Sigmoid colon (tissue), 6 donors: ENCODE measurements at regions not wholly inside any gene's neighbourhood (a gene's known extent, or its start where the extent isn't known, plus 50 kb on each side); places are given as distances from the start of the nearest gene placed in this dataset.

Source experiments
- DNase-seq: peaks from one replicate; pipeline ENCODE4 v3.0.0-alpha.2; 2019
- H3K27ac ChIP-seq, 4 donors: fragments of 200-600 bp; sonication (generic); one replicate each; pipeline ENCODE4 v1.5.1; 2016 to 2019; ENCODE audit warnings: mild to moderate bottlenecking in 1 of 4
- H3K27me3 ChIP-seq, 3 donors: fragments of 200-600 bp; sonication (generic); one replicate each; pipeline ENCODE4 v1.5.1; 2019; ENCODE audit warnings: mild to moderate bottlenecking in 1 of 3
- H3K36me3 ChIP-seq, 4 donors: fragments of 200-600 bp; sonication (generic); one replicate each; pipeline ENCODE4 v1.5.1; 2016 to 2019
- H3K4me1 ChIP-seq, 4 donors: fragments of 200-600 bp; sonication (generic); one replicate each; pipeline ENCODE4 v1.5.1; 2017 to 2019
- H3K4me3 ChIP-seq, 4 donors: fragments of 200-600 bp; sonication (generic); one replicate each; pipeline ENCODE4 v1.5.1; 2017 to 2019; ENCODE audit warnings: mild to moderate bottlenecking in 2 of 4, moderate library complexity in 1 of 4
- H3K9me3 ChIP-seq, 4 donors: fragments of 200-600 bp in 3 of 4; sonication (generic) in 3 of 4; one replicate each; pipeline versions ENCODE4 v1.5.1 to v1.6.1; 2013 to 2019
- EP300 ChIP-seq, 4 donors: sonication (generic); formaldehyde crosslinking; IDR thresholded peaks; one replicate each; pipeline ENCODE4 v1.6.1; 2017; ENCODE audit warnings: antibody characterized with exemption in 4 of 4
- POLR2A ChIP-seq, 2 donors: fragments of 450-650 bp; IDR thresholded peaks; one replicate each; pipeline ENCODE4 v1.6.1; 2016; ENCODE audit warnings: antibody characterized with exemption in 2 of 2, mild to moderate bottlenecking in 2 of 2, moderate library complexity in 2 of 2
- POLR2AphosphoS5 ChIP-seq, 4 donors: sonication (generic); formaldehyde crosslinking; IDR thresholded peaks; one replicate each; pipeline ENCODE4 v1.6.1; 2017; ENCODE audit warnings: antibody characterized with exemption in 4 of 4
- WGBS, 2 donors: extraction: QIAGEN DNeasy Blood & Tissue Kit; methylation state at CpG; one replicate each; pipeline ENCODE4 v1.1.7; 2013; 5-methylcytosine and 5-hydroxymethylcytosine counted together
- intact Hi-C: fragments of 100-400 bp; cut with DNase I; formaldehyde crosslinking; loops from one replicate; pipeline ENCODE4 v1.15.1; 2023
- TF ChIP-seq, protein P1 (sequence below), 4 experiments: fragments of 450-650 bp in 3 of 4; fragments of 200-600 bp in 1 of 4; IDR thresholded peaks; one replicate each; pipeline ENCODE4 v1.5.1; 2016 to 2019; ENCODE audit warnings: antibody characterized with exemption in 4 of 4, mild to moderate bottlenecking in 3 of 4, moderate library complexity in 2 of 4
- donor health status: healthy with polysubstance abuse.
- donor health status: healthy.

DNA sequence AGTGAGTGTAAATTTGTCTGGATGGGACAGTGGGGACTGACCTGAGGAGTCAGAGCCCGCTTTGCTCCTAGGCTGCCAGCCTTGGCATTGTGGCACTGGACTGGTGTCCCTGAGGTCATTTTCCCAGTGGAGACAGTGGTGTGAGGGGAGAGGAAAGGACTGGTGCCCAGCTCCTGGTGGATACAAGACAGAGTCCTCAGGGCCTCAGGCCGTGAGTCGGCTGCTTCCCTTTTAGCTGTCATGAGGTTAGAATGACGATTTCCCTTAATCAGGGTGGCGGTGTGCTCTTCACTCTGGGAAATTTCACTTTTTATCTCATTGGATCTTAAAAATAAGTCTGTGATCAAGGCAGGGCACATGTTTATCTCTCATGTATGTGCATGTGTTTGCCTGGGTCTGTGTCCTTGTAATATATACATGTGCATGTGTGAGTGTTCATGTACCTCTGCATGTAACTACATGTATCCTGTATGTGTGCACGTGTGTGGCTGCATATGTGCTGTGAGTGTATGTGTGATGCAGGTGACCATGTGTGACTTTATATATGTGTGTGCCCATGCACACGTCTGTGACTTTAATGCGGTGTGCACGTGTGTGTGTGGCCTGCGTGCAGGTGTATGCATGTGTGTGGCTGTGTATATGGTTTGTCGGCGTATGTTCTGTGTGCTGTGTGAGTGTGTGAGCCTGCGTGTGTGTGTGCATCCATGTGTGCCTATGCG is 55.7 kb downstream of the GLI2 start:
- no peaks in the 10 kb centered on the region for H3K9me3 ChIP-seq
- H3K4me3 ChIP-seq, result no peak overlapping the region
- intact Hi-C loops, result no loop called here
- no peaks in the 10 kb centered on the region for H3K27me3 ChIP-seq
- no peak overlapping the region for H3K27ac ChIP-seq
- DNase-seq, result no peak
- no peaks in the 10 kb centered on the region for H3K36me3 ChIP-seq
- peaks cover 0 to 4% (median 0%) of the 10 kb centered on the region in 4 donors for H3K4me1 ChIP-seq
- 87 to 91% methylated on average over 14 of the region's 14 CpGs for WGBS, 2 donors
- TF ChIP-seq POLR2A (IDR thresholded peaks at IDR 0.05), result no peak
- TF ChIP-seq, protein P1, sequence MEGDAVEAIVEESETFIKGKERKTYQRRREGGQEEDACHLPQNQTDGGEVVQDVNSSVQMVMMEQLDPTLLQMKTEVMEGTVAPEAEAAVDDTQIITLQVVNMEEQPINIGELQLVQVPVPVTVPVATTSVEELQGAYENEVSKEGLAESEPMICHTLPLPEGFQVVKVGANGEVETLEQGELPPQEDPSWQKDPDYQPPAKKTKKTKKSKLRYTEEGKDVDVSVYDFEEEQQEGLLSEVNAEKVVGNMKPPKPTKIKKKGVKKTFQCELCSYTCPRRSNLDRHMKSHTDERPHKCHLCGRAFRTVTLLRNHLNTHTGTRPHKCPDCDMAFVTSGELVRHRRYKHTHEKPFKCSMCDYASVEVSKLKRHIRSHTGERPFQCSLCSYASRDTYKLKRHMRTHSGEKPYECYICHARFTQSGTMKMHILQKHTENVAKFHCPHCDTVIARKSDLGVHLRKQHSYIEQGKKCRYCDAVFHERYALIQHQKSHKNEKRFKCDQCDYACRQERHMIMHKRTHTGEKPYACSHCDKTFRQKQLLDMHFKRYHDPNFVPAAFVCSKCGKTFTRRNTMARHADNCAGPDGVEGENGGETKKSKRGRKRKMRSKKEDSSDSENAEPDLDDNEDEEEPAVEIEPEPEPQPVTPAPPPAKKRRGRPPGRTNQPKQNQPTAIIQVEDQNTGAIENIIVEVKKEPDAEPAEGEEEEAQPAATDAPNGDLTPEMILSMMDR (IDR thresholded peaks at IDR 0.05), result no peak
- TF ChIP-seq POLR2AphosphoS5 (IDR thresholded peaks at IDR 0.05), result no peak
- no peak for TF ChIP-seq EP300 (IDR thresholded peaks at IDR 0.05)

DNA sequence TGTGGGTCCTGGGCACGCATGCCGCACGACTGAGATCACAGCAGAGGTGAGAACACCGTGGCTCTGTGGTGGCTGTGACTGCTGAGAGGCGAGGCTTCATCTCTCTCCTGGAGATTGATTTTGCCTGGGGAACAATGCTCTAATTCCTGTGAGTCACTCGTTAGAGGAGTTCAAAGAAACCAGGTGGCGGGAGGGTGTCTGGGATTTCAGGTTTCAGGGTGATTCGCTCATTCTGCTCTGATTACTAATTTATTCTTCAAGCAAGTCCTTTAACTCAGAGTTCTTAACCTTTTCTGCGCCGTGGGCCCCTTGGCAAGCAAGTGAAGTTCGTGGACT is 56.3 kb downstream of the GLI2 start:
- Histone ChIP-seq H3K27me3 (no peaks in the 10 kb centered on the region), H3K27ac (no peak overlapping the region), H3K4me1 (peaks cover 0 to 4% (median 0%) of the 10 kb centered on the region in 4 donors), H3K9me3 (no peaks in the 10 kb centered on the region), H3K36me3 (no peaks in the 10 kb centered on the region), H3K4me3 (no peak overlapping the region)
- intact Hi-C loops, result no loop called here
- no peak for DNase-seq
- 75 to 82% methylated on average over 11 of the region's 11 CpGs for WGBS, 2 donors
- TF ChIP-seq POLR2A (IDR thresholded peaks at IDR 0.05) (no peak), EP300 (IDR thresholded peaks at IDR 0.05) (no peak), POLR2AphosphoS5 (IDR thresholded peaks at IDR 0.05) (no peak)
- TF ChIP-seq, protein P1 (IDR thresholded peaks at IDR 0.05), result no peak

DNA sequence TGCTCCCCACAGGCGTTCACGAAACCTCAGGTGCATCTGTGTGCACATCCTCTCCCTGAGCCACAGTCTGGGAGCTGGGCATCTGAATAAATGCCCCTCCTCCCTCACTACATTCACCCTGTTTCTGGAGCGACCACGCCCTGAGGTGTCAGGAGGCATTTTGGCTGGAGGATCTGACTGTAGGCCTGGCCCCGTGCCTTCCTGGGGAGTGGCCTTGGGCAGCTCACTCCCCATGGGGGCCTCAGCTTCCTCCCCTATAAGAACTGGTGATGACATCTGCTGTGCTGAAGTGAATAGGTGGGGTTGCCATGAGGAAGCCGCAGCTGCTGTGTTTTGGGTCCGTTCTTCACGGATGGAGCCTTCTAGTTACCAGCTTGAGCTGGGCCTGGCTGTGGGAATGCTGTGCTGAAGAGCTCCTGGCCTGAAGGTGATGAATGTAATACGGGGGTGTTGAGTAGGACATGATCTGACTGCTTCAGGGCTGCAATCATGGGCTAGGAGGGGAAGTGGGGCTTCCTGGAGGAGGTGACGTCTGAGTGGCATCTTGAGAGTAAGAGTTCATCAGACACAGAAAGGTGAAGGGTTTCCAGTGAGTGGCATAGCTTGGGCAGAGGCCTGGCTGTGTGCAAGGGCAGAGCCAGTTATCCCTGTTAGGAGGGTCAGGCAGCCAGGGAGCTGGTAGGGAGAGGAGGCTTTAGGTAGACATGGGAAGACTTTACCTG is 58.2 kb downstream of the GLI2 start:
- H3K4me1 ChIP-seq, result peaks cover 0 to 15% (median 11%) of the 10 kb centered on the region in 4 donors
- TF ChIP-seq EP300 (IDR thresholded peaks at IDR 0.05) (no peak), POLR2AphosphoS5 (IDR thresholded peaks at IDR 0.05) (no peak), POLR2A (IDR thresholded peaks at IDR 0.05) (no peak)
- TF ChIP-seq, protein P1 (IDR thresholded peaks at IDR 0.05), result no peak
- WGBS, 2 donors, result 78 to 84% methylated on average over 10 of the region's 10 CpGs
- no peaks in the 10 kb centered on the region for H3K9me3 ChIP-seq
- no peak overlapping the region for H3K27ac ChIP-seq
- intact Hi-C loops, result no loop called here
- no peak overlapping the region for H3K4me3 ChIP-seq
- no peaks in the 10 kb centered on the region for H3K27me3 ChIP-seq
- DNase-seq, result no peak
- no peaks in the 10 kb centered on the region for H3K36me3 ChIP-seq

DNA sequence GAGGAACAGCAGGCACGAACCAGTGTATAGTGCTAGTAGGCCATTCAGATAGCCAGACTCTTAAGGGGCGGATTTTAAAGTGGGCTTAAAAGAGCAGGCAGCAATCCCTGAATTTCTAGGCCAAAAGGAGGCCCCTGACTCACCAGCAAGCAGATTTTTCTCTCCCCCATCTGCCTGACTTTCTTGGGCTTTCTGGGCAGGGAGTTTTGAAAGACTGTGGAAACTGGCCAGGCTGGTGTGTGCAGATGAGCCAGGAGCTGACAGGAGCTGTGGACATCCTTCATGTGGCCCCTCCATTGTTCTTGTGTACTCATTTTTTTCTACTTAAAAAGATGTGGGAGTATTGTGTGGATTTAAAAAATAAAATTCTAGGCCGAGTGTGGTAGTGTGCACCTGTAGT is 59.0 kb downstream of the GLI2 start:
- TF ChIP-seq, protein P1 (IDR thresholded peaks at IDR 0.05), result no peak
- TF ChIP-seq POLR2AphosphoS5 (IDR thresholded peaks at IDR 0.05) (no peak), POLR2A (IDR thresholded peaks at IDR 0.05) (no peak)
- Histone ChIP-seq H3K4me3 (no peak overlapping the region), H3K27ac (no peak overlapping the region), H3K9me3 (no peaks in the 10 kb centered on the region), H3K4me1 (peaks cover 0 to 20% (median 19%) of the 10 kb centered on the region in 4 donors), H3K36me3 (no peaks in the 10 kb centered on the region), H3K27me3 (no peaks in the 10 kb centered on the region)
- WGBS, 2 donors, result 75 to 80% methylated on average over 3 of the region's 3 CpGs
- intact Hi-C loops, result loop anchor here (5.0 kb wide), 1 partner anchor 57 kb away; the partner anchor contains the start of gene GLI2
- no peak for DNase-seq
